Thyroid gland (tissue), 4 donors: ENCODE measurements at regions not wholly inside any gene's neighbourhood (a gene's known extent, or its start where the extent isn't known, plus 50 kb on each side); places are given as distances from the start of the nearest gene placed in this dataset.

Experiments
- DNase-seq, 2 donors: peaks; one replicate each; pipeline ENCODE4 v3.0.0-alpha.2; 2019
- H3K27ac ChIP-seq, 3 donors: fragments of 200-600 bp; sonication (generic); 1 replicate in 2 of 3; 2 replicates in 1 of 3; pipeline ENCODE4 v1.5.1; 2016 to 2019; ENCODE audit warnings: mild to moderate bottlenecking in 1 of 3, moderate library complexity in 1 of 3
- H3K27me3 ChIP-seq: fragments of 200-600 bp; sonication (generic); one replicate; pipeline ENCODE4 v1.5.1; 2019
- H3K36me3 ChIP-seq, 2 donors: fragments of 200-600 bp; sonication (generic); one replicate each; pipeline ENCODE4 v1.5.1; 2016 to 2019
- H3K4me1 ChIP-seq, 2 donors: fragments of 200-600 bp; sonication (generic); one replicate each; pipeline ENCODE4 v1.5.1; 2017 to 2019
- H3K4me3 ChIP-seq, 3 donors: fragments of 200-600 bp; sonication (generic); replicated peaks in 1 of 3; 1 replicate in 2 of 3; 2 replicates in 1 of 3; pipeline ENCODE4 v1.5.1; 2016; ENCODE audit warnings: mild to moderate bottlenecking in 1 of 3
- H3K9me3 ChIP-seq: fragments of 200-600 bp; sonication (generic); one replicate; pipeline ENCODE4 v1.5.1; 2017
- POLR2A ChIP-seq, 2 donors: fragments of 450-650 bp; IDR thresholded peaks; one replicate each; pipeline ENCODE4 v1.6.1; 2017; ENCODE audit warnings: antibody characterized with exemption in 2 of 2, mild to moderate bottlenecking in 2 of 2, moderate library complexity in 1 of 2
- WGBS, 2 donors: methylation state at CpG; one replicate each; pipeline ENCODE4 v1.1.5; 2017; 5-methylcytosine and 5-hydroxymethylcytosine counted together
- intact Hi-C: fragments of 100-400 bp; cut with DNase I; formaldehyde crosslinking; loops from one replicate; pipeline ENCODE4 v1.15.1; 2023
- TF ChIP-seq, protein P1 (sequence below), 6 experiments: fragments of 200-600 bp in 3 of 6; fragments of 450-650 bp in 3 of 6; sonication (generic) in 3 of 6; IDR thresholded peaks; one replicate each; pipeline ENCODE4 v1.5.1; 2016 to 2019; ENCODE audit warnings: antibody characterized with exemption in 6 of 6, mild to moderate bottlenecking in 2 of 6, inconsistent platforms in 1 of 6, moderate library complexity in 1 of 6

DNA sequence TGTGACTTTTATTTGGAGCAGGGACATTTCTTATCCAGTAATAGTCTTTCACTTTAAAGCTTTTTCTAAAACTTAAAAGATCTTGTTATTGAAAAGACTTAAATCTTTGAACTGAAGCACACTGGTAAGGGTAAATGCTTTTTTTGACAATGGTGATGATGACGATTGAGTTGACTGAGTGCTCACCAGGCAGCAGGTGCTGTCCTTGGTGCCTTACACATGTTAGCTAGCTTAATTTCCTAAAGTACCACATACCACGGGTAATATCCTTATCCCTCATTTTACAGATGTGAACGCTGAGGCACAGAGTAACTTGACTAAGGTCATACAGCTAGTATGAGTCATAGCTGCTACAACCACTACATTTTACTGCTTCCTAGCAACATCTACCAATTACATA lies 200.0 kb downstream of the XPNPEP1 start:
- Histone ChIP-seq H3K9me3 (no peaks in the 10 kb centered on the region), H3K27me3 (no peaks in the 10 kb centered on the region), H3K4me3 (no peak overlapping the region), H3K27ac (no peak overlapping the region), H3K36me3 (no peaks in the 10 kb centered on the region), H3K4me1 (no peaks in the 10 kb centered on the region)
- TF ChIP-seq, protein P1, sequence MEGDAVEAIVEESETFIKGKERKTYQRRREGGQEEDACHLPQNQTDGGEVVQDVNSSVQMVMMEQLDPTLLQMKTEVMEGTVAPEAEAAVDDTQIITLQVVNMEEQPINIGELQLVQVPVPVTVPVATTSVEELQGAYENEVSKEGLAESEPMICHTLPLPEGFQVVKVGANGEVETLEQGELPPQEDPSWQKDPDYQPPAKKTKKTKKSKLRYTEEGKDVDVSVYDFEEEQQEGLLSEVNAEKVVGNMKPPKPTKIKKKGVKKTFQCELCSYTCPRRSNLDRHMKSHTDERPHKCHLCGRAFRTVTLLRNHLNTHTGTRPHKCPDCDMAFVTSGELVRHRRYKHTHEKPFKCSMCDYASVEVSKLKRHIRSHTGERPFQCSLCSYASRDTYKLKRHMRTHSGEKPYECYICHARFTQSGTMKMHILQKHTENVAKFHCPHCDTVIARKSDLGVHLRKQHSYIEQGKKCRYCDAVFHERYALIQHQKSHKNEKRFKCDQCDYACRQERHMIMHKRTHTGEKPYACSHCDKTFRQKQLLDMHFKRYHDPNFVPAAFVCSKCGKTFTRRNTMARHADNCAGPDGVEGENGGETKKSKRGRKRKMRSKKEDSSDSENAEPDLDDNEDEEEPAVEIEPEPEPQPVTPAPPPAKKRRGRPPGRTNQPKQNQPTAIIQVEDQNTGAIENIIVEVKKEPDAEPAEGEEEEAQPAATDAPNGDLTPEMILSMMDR (IDR thresholded peaks at IDR 0.05), result no peak
- no peak for TF ChIP-seq POLR2A (IDR thresholded peaks at IDR 0.05)
- intact Hi-C loops, result no loop called here
- no peak for DNase-seq
- WGBS, 2 donors, result 52 to 55% methylated on average over 3 of the region's 3 CpGs

DNA sequence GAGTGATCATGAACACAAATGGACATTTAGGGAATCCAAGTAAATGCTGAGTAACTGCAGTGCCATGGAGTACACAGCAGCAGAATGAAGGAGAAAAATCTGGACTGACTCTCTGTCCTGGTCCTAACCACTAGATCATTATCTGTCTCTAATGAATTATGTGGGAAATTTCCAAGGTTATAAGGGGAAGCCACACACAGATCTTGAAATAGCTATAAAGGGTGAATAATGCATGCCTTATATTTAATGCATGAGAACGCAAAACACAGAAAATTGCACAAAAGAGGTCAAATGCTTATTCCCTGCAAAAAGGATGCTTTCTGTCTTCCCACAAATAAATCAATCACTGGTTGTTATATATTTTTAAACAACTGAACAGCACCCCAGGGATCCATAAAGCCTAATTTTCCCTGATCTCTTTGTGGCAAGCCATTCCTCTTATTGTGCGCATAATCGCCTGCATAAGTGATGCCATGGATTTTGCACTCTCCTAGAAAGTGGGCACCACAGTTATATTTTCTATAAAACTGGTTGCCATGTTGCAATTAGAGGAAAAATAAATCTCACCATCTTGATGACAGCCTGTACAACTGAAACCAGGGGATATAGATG lies 201.8 kb downstream of the XPNPEP1 start:
- no peak for DNase-seq
- intact Hi-C loops, result no loop called here
- 84 to 89% methylated on average over 3 of the region's 3 CpGs for WGBS, 2 donors
- H3K4me1 ChIP-seq, result no peaks in the 10 kb centered on the region
- TF ChIP-seq POLR2A (IDR thresholded peaks at IDR 0.05), result no peak
- TF ChIP-seq, protein P1 (IDR thresholded peaks at IDR 0.05), result no peak
- H3K4me3 ChIP-seq, result no peak overlapping the region
- H3K27ac ChIP-seq, result no peak overlapping the region
- no peaks in the 10 kb centered on the region for H3K27me3 ChIP-seq
- H3K9me3 ChIP-seq, result no peaks in the 10 kb centered on the region
- no peaks in the 10 kb centered on the region for H3K36me3 ChIP-seq

DNA sequence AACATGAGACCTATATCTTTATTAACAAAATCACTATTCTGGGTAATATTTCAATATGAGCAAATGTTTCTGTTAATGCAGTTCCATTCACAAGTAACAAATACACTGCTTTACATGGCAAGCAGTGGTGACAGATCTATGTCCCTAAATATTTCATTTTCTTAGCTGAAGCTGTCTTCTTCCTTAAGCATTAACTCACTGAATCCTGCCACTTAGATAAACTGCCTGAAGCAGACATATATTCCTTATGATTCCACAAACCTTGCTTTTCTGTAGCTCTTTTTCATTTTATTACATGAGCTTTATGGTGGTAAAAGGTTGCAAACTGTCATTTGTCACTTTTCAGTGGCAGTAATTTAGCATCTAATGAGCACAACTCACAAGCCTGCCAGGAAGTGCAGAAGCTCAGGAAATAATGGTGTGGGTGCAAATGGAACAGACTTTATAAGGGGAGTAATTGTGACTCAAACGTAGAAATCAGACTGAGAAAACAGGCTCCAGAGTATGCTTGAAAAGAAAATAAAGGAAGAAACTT lies 217.2 kb downstream of the XPNPEP1 start:
- no peak for DNase-seq
- H3K9me3 ChIP-seq, result no peaks in the 10 kb centered on the region
- no peak overlapping the region for H3K27ac ChIP-seq
- intact Hi-C loops, result no loop called here
- H3K36me3 ChIP-seq, result no peaks in the 10 kb centered on the region
- no peaks in the 10 kb centered on the region for H3K27me3 ChIP-seq
- 44 to 45% methylated on average over 1 of the region's 1 CpG for WGBS, 2 donors
- no peaks in the 10 kb centered on the region for H3K4me1 ChIP-seq
- H3K4me3 ChIP-seq, result no peak overlapping the region
- no peak for TF ChIP-seq POLR2A (IDR thresholded peaks at IDR 0.05)
- TF ChIP-seq, protein P1 (IDR thresholded peaks at IDR 0.05), result no peak

- intact Hi-C loops, result no loop called here
- no peaks in the 10 kb centered on the region for H3K9me3 ChIP-seq
- DNase-seq, result no peak
- TF ChIP-seq, protein P1 (IDR thresholded peaks at IDR 0.05), result no peak
- no peak for TF ChIP-seq POLR2A (IDR thresholded peaks at IDR 0.05)
- WGBS, 2 donors, result 71 to 81% methylated on average over 5 of the region's 5 CpGs
- no peaks in the 10 kb centered on the region for H3K4me1 ChIP-seq
- H3K4me3 ChIP-seq, result no peak overlapping the region
- H3K36me3 ChIP-seq, result no peaks in the 10 kb centered on the region
- H3K27me3 ChIP-seq, result no peaks in the 10 kb centered on the region
- H3K27ac ChIP-seq, result no peak overlapping the region
These were observed 221.6 kb downstream of the XPNPEP1 start for GRCh38 chr10:109701633-109702215.

GRCh38 chr10:109698882-109699664 lies 224.2 kb downstream of the XPNPEP1 start:
- Histone ChIP-seq H3K4me3 (no peak overlapping the region), H3K36me3 (no peaks in the 10 kb centered on the region), H3K9me3 (no peaks in the 10 kb centered on the region), H3K4me1 (no peaks in the 10 kb centered on the region), H3K27ac (no peak overlapping the region), H3K27me3 (no peaks in the 10 kb centered on the region)
- WGBS, 2 donors, result 79 to 82% methylated on average over 5 of the region's 5 CpGs
- TF ChIP-seq, protein P1 (IDR thresholded peaks at IDR 0.05), result no peak
- no peak for TF ChIP-seq POLR2A (IDR thresholded peaks at IDR 0.05)
- intact Hi-C loops, result no loop called here
- no peak for DNase-seq
